HFFc6 (cell line): ENCODE measurements at regions not wholly inside any gene's neighbourhood (a gene's known extent, or its start where the extent isn't known, plus 50 kb on each side); places are given as distances from the start of the nearest gene placed in this dataset.
"Not testable (repeated sequence)": the region's sequence is repeated elsewhere in the genome, so short reads cannot be mapped to it uniquely, and the experiment has no call there.

Experiments used
- DNase-seq: peaks from one replicate; pipeline ENCODE4 v3.0.0-alpha.2; 2018
- H3K27ac Mint-ChIP-seq: 2 replicates; pipeline ENCODE4 v1.8.0; 2020; ENCODE audit warnings: mild to moderate bottlenecking, mixed read lengths
- H3K27me3 Mint-ChIP-seq: 2 replicates; pipeline ENCODE4 v1.8.0; 2021; ENCODE audit warnings: mild to moderate bottlenecking, moderate library complexity, mixed read lengths; ENCODE audit not compliant: insufficient read depth
- H3K36me3 Mint-ChIP-seq: 2 replicates; pipeline ENCODE4 v1.8.0; 2021; ENCODE audit warnings: low read depth, mixed read lengths
- H3K4me1 Mint-ChIP-seq: 2 replicates; pipeline ENCODE4 v1.8.0; 2020; ENCODE audit warnings: low read depth, mixed read lengths
- H3K4me3 Mint-ChIP-seq: 2 replicates; pipeline ENCODE4 v1.8.0; 2020; ENCODE audit warnings: mild to moderate bottlenecking, moderate library complexity, mixed read lengths
- H3K9me3 Mint-ChIP-seq: 2 replicates; pipeline ENCODE4 v1.8.0; 2020; ENCODE audit warnings: mild to moderate bottlenecking, mixed read lengths
- TF ChIP-seq, protein P1 (sequence below): fragments of 200-600 bp; sonication (generic); IDR thresholded peaks from 2 replicates; pipeline ENCODE4 v1.5.0; 2021; ENCODE audit warnings: antibody characterized with exemption, mild to moderate bottlenecking

DNA sequence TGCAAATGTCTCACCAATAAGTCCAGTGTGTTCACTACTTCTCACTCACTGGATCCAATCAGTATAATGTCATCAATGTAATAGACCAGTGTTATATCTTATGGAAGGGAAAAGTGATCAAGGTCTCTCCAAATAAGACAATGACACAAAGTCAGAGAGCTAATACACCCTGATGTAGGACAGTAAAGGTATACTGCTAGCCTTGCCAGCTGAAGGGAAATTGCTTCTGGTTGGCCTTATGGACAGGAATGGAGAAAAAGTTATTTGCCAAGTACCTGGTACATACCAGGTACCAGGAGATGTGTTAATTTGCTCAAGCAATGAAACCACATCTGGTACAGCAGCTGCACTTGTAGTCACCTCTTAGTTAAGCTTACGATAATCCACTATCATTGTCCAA lies 141.0 kb downstream of the LTN1 start:
- no peaks in the 10 kb centered on the region for H3K9me3 Mint-ChIP-seq
- H3K4me1 Mint-ChIP-seq: peaks cover 4% of the 10 kb centered on the region; the same call in 1 of the 2 replicates
- TF ChIP-seq, protein P1, sequence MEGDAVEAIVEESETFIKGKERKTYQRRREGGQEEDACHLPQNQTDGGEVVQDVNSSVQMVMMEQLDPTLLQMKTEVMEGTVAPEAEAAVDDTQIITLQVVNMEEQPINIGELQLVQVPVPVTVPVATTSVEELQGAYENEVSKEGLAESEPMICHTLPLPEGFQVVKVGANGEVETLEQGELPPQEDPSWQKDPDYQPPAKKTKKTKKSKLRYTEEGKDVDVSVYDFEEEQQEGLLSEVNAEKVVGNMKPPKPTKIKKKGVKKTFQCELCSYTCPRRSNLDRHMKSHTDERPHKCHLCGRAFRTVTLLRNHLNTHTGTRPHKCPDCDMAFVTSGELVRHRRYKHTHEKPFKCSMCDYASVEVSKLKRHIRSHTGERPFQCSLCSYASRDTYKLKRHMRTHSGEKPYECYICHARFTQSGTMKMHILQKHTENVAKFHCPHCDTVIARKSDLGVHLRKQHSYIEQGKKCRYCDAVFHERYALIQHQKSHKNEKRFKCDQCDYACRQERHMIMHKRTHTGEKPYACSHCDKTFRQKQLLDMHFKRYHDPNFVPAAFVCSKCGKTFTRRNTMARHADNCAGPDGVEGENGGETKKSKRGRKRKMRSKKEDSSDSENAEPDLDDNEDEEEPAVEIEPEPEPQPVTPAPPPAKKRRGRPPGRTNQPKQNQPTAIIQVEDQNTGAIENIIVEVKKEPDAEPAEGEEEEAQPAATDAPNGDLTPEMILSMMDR: no peak
- peaks cover 7% of the 10 kb centered on the region; the same call in 1 of the 2 replicates for H3K27me3 Mint-ChIP-seq
- no peaks in the 10 kb centered on the region for H3K36me3 Mint-ChIP-seq
- DNase-seq: no peak
- H3K4me3 Mint-ChIP-seq: no peak overlapping the region
- no peak overlapping the region for H3K27ac Mint-ChIP-seq

DNA sequence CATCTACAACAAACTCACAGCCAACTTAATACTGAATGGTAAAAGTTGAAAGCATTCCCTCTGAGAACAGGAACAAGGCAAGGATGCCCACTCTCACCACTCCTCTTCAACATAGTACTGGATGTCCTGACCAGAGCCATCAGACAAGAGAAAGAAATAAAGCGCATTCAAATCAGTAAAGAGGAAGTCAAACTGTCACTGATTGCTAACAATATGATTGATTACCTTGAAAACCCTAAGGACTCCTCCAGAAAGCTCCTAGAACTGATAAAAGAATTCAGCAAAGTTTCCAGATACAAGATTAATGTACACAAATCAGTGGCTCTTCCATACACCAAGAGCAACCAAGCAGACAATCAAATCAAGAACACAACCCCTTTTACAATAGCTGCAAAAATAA lies 153.4 kb downstream of the LTN1 start:
- DNase-seq, H3K27me3 Mint-ChIP-seq, H3K4me1 Mint-ChIP-seq, H3K27ac Mint-ChIP-seq, H3K9me3 Mint-ChIP-seq, H3K4me3 Mint-ChIP-seq, H3K36me3 Mint-ChIP-seq: not testable (repeated sequence)

DNA sequence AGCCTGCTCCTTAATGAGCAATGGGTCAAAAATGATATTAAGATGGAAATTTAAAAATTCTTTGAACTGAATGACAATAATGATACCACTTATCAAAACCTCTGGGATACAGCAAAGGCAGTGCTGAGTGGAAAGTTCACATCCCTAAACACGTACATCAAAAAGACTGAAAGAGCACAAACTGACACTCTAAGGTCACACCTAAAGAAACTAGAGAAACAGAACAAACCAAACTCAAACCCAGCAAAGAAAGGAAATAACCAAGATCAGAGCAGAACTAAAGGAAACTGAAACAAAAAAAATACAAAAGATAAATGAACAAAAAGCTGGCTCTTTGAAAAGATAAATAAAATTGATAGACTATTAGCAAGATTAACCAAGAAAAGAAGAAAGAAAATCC lies 155.3 kb downstream of the LTN1 start:
- H3K36me3 Mint-ChIP-seq, H3K4me3 Mint-ChIP-seq, H3K9me3 Mint-ChIP-seq, H3K27ac Mint-ChIP-seq, DNase-seq, H3K27me3 Mint-ChIP-seq: not testable (repeated sequence)
- H3K4me1 Mint-ChIP-seq: peaks cover 10% of the 10 kb centered on the region

DNA sequence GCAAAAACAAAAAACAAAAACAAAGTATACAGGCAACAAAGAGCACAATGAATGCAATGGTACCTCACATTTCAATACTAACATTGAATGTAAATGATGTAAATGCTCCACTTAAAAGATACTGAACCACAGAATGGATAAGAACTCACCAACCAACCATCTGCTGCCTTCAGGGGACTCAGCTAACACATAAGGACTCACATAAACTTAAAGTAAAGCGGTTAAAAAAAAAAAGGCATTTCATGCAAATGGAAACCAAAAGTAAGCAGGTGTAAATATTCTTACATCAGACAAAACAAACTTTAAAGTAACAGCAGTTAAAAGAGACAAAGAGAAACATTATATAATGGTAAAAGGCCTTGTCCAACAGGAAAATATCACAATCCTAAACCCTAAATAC lies 156.1 kb downstream of the LTN1 start:
- peaks cover 17% of the 10 kb centered on the region for H3K4me1 Mint-ChIP-seq
- not testable (repeated sequence) for H3K9me3 Mint-ChIP-seq, H3K36me3 Mint-ChIP-seq, H3K27ac Mint-ChIP-seq, H3K27me3 Mint-ChIP-seq, H3K4me3 Mint-ChIP-seq, DNase-seq

DNA sequence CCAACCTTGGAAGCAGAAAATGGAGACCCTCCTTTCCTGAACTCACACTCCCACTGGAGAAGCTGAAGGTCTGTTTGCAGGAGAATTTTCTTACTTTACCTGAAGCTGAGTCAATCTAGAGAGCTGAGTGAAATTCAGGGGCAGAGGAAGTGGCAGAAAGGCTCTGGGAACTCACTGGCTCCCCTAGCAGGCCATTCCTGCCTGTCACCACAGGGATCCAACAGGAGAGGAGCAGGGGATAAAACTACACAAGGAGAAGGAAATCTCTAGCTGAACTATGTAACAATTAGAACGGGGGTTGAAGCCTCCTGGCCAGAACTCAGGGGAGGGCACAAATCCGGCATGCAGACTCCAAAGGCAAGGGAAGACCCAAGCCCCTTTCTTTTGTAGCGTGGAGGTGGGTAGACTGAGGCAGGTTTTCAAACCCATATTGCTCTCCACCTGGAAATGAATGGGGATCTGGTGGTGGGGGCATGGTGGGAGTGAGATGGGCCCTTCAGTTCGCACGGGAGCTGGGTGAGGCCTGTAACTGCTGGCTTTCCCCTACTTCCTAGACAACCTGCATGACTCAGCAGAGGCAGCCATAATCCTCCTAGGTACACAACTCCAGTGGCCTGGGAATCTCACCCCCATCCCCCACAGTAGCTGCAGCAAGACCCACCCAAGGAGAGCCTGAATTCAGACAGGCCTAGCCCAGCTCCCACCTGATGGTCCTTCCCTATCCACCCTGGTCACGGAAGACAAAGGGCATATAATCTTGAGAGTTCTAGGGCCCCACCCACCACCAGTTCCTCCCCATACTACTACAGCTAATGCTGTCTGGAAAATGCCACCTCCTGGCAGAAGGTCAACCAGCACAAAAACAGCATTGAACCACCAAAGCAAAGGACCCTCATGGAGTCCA lies 158.1 kb downstream of the LTN1 start:
- no peaks in the 10 kb centered on the region for H3K9me3 Mint-ChIP-seq
- peaks cover 17% of the 10 kb centered on the region for H3K4me1 Mint-ChIP-seq
- no peak overlapping the region for H3K27ac Mint-ChIP-seq
- TF ChIP-seq, protein P1: 0 out of 2 replicates have a peak, but pooled peaks have one; percentile 7
- H3K4me3 Mint-ChIP-seq: no peak overlapping the region
- no peak for DNase-seq
- no peaks in the 10 kb centered on the region for H3K27me3 Mint-ChIP-seq
- no peaks in the 10 kb centered on the region for H3K36me3 Mint-ChIP-seq

DNA sequence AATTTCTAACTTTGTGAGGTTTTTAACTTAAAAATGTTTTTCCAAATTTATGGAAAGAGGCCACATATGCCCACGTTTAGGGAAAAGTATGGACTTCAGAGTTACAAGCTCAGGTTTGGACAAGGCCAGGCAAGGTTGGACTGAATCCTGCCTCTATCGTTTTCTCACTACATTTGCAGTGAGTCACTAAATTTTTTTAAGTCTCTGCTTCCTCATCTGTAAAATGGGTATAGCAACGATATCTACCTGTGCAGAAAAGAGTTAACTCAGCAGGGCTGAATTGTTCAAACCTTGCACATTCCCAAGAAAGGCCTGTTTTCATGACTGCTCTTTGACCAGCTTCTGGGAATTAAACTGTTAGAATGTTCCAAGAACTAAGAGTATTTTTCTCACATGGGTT lies 159.1 kb downstream of the LTN1 start:
- TF ChIP-seq, protein P1: no peak
- Mint-ChIP-seq H3K36me3 (no peaks in the 10 kb centered on the region), H3K4me1 (peaks cover 17% of the 10 kb centered on the region), H3K27ac (no peak overlapping the region), H3K9me3 (no peaks in the 10 kb centered on the region), H3K4me3 (no peak overlapping the region), H3K27me3 (no peaks in the 10 kb centered on the region)
- DNase-seq: no peak

DNA sequence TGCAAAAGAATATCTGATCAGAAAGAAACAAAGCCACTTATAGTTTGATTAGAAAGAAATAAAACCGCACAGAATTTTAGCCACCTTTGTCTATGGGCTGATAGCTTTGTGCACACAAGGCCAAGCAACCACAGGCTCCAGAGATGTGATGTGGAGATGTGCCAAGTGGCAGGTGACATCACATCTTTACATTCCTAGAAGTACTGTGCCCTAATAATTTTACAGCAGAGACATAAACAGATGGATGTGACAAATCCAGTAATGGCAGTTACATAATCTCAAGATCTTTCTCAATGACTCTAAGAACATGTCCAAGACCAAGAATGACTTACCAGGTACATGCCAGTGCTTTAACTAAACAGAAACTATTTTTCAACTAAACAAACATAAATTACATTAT lies 159.5 kb downstream of the LTN1 start:
- Mint-ChIP-seq H3K4me3 (no peak overlapping the region), H3K27me3 (no peaks in the 10 kb centered on the region), H3K9me3 (no peaks in the 10 kb centered on the region), H3K27ac (no peak overlapping the region), H3K36me3 (no peaks in the 10 kb centered on the region), H3K4me1 (peaks cover 17% of the 10 kb centered on the region)
- TF ChIP-seq, protein P1: no peak
- no peak for DNase-seq
